Small intestine (tissue), 7 donors: ENCODE measurements at regions not wholly inside any gene's neighbourhood (a gene's known extent, or its start where the extent isn't known, plus 50 kb on each side); places are given as distances from the start of the nearest gene placed in this dataset.

Experiments
- DNase-seq, 2 donors: peaks; one replicate each; pipeline versions ENCODE4 v3.0.0 to v3.0.0-alpha.2; 2013
- FAIRE-seq: peaks from 2 replicates; lab custom pipeline; 2012; peaks lifted over from hg19 to GRCh38; lab: Jason Lieb, UNC
- H3K27ac ChIP-seq, 3 donors: one replicate each; pipeline ENCODE4 v1.5.1; 2013; ENCODE audit warnings: low read length in 2 of 3, mild to moderate bottlenecking in 2 of 3, control low read depth in 1 of 3, inconsistent platforms in 1 of 3, low read depth in 1 of 3, moderate library complexity in 1 of 3
- H3K27me3 ChIP-seq, 3 donors: one replicate each; pipeline ENCODE4 v1.6.1; 2013; ENCODE audit warnings: low read length in 3 of 3, inconsistent platforms in 1 of 3; ENCODE audit not compliant: control insufficient read depth in 3 of 3, insufficient read depth in 3 of 3
- H3K36me3 ChIP-seq, 3 donors: one replicate each; pipeline ENCODE4 v1.6.1; 2013; ENCODE audit warnings: low read length in 3 of 3, inconsistent platforms in 1 of 3, low read depth in 1 of 3, mild to moderate bottlenecking in 1 of 3, moderate library complexity in 1 of 3; ENCODE audit not compliant: control insufficient read depth in 3 of 3, insufficient read depth in 2 of 3
- H3K4me1 ChIP-seq, 3 donors: one replicate each; pipeline ENCODE4 v1.6.1; 2013; ENCODE audit warnings: low read length in 2 of 3, inconsistent platforms in 1 of 3, low read depth in 1 of 3, mild to moderate bottlenecking in 1 of 3, moderate library complexity in 1 of 3; ENCODE audit not compliant: control insufficient read depth in 3 of 3, insufficient read depth in 2 of 3
- H3K4me3 ChIP-seq, 3 donors: one replicate each; pipeline ENCODE4 v1.5.1; 2013; ENCODE audit warnings: low read length in 3 of 3, control low read depth in 1 of 3, inconsistent platforms in 1 of 3, low read depth in 1 of 3, mild to moderate bottlenecking in 1 of 3, moderate library complexity in 1 of 3
- H3K9me3 ChIP-seq, 2 donors: one replicate each; pipeline ENCODE4 v1.6.1; 2013; ENCODE audit warnings: low read depth in 1 of 2, low read length in 1 of 2; ENCODE audit not compliant: control insufficient read depth in 2 of 2, insufficient read depth in 1 of 2
- WGBS, 3 donors: extraction: QIAGEN DNeasy Blood & Tissue Kit; methylation state at CpG; one replicate each; pipeline ENCODE4 v1.1.7; 2013; 5-methylcytosine and 5-hydroxymethylcytosine counted together
- donor health status: healthy with polysubstance abuse.
- donor health status: control.
- donor health status: control.
- donor health status: Bipolar disorder and iron deficiency.
- donor health status: healthy.

DNA sequence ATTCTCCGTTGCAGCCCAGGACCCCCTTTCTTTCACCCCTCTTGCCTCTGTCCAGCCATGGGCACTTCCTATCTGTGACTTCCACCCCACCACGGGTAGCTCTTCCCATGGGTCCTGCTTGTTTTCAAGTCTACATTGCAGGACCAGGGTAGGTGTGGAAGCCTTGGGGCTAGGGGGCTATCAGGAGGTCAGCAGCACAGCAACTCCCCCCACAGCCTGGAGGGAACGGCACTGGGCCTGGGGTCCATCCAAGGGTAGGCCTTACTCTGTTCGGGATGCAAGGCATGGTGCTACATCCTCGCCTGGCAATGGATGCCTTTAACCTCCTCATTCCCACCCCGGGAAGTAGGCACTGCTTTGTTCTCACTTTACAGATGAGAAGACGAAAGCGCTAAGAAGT is 109.3 kb downstream of the IRX5 start:
- Histone ChIP-seq H3K27ac (no peak overlapping the region), H3K27me3 (peaks cover 0 to 5% (median 0%) of the 10 kb centered on the region in 3 donors), H3K36me3 (no peaks in the 10 kb centered on the region), H3K4me1 (no peaks in the 10 kb centered on the region), H3K4me3 (no peak overlapping the region), H3K9me3 (no peaks in the 10 kb centered on the region)
- FAIRE-seq (no peak), DNase-seq (no peak)
- WGBS, 3 donors = 81 to 85% (median 82%) methylated on average over 8 of the region's 8 CpGs

DNA sequence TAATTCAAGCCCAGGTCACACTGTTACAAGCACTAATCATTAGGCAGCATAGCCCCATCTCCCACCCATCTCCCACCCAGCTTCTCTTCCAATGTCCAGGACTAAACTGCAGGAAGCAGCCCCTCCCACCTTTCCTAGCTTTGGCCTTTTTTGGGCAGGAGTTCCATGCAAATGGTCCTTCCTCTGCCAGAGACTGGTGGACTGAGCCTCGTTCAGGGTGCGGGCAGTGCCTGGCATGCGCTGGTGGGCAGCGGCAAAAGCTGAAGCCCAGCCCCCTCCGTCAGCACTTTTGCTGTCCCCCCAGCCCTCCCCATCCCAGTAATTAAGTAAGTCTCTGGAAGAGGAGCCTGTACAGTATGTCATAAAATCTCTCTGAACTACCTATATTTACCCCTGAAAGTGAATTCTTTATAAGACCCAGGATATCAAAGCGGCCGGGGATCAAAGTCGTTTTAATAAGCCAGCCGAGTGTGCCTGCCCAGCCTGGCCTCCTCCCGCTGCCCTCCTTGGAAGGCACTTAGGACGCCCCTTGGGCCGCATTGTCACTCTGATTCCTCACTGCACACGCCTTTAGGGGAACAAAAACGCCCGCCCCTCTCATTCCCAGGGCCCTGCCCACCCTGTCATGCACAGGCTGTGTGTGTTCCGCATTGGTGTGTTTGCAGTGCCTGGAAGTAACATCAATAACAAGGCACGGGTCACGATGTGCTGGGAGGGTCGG is 109.9 kb downstream of the IRX5 start:
- Histone ChIP-seq H3K36me3 (no peaks in the 10 kb centered on the region), H3K27ac (no peak overlapping the region), H3K4me1 (no peaks in the 10 kb centered on the region), H3K27me3 (peaks cover 0 to 5% (median 0%) of the 10 kb centered on the region in 3 donors), H3K4me3 (no peak overlapping the region), H3K9me3 (no peaks in the 10 kb centered on the region)
- FAIRE-seq (no peak), DNase-seq (no peak)
- 30 to 75% (median 43%) methylated on average over 19 of the region's 19 CpGs for WGBS, 3 donors

DNA sequence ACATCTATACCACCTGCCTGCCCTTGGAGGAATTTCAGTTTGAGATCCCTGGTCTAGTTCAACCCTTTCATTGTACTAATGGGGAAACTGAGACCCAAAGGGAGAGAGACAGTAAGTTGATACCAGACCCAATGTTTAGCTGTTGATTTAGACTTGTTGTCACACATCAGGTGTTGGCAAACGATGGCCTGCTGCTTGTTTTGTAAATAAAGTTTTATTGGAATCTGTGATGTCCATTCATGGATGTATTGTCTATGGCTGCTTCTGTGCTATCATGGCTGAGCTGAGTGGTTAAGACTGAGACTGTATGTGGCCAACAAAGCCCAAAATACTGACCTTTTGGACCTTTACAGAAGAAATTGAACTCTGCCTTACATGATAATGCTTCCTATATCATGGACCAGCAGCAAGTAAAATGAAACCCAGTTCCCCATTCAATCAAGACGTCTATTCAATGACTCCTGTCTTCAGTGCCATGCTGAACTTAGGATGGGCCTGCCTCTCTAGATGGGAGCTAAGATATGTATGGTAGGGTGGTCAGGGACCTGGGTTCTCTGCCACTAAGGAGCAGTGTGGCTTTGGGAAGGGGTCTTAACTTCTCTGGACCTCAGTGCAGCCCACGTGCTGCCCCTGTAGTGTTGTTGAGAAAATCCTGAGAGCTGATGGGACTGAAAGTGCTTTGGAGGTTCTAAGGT is 111.0 kb downstream of the IRX5 start:
- Histone ChIP-seq H3K27ac (no peak overlapping the region), H3K36me3 (no peaks in the 10 kb centered on the region), H3K4me1 (no peaks in the 10 kb centered on the region), H3K9me3 (no peaks in the 10 kb centered on the region), H3K4me3 (no peak overlapping the region), H3K27me3 (peaks cover 0 to 5% (median 0%) of the 10 kb centered on the region in 3 donors)
- FAIRE-seq (no peak), DNase-seq (no peak)
- 54 to 71% (median 62%) methylated on average over 3 of the region's 3 CpGs for WGBS, 3 donors

DNA sequence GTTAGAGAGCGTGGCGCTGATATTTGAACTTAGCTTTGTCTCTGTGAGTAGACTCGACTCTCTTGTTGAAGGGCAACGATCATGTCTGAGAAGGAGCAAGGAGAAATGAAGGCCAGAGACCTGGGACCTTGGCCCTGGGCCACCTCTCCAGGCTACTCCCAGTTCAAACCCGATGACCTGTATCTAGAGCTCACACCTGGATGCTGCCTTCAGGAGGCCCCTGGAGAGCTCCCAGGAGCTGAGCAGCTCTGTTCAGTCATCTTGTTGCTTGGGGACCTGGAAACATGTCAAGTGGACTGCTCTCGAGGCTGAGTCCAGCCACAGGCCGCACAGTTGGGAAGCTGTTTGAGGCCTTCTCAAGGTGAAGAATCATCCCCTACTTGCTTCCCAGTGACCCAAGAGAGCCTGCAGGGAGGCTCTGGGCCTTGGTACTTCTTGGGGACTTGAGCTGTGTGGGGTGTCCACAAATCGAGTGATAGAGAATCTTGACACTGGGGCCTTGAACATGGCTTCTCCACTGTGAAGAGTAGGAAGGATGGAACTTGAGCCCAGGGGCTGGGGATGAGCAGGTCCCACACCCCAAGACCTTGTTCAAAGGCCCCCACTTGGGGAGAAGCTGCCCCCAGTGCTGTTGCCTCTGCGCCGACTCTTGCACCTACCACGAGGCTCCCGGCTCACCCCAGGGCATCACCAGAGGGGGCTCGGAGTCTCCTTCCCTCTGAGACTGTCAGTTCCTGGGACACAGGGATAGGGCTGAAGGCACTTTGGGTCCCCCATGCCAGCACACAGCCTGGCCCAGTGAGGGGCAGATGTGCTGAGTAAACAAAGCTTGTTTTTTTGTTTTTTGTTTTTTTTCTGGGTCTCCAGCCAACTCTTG is 112.1 kb downstream of the IRX5 start:
- H3K4me3 ChIP-seq = no peak overlapping the region
- FAIRE-seq = no peak
- no peaks in the 10 kb centered on the region for H3K36me3 ChIP-seq
- peaks cover 0 to 5% (median under 1%) of the 10 kb centered on the region in 3 donors for H3K27me3 ChIP-seq
- 82 to 87% (median 85%) methylated on average over 13 of the region's 13 CpGs for WGBS, 3 donors
- DNase-seq = no peak
- H3K4me1 ChIP-seq = no peaks in the 10 kb centered on the region
- H3K27ac ChIP-seq = no peak overlapping the region
- H3K9me3 ChIP-seq = no peaks in the 10 kb centered on the region

DNA sequence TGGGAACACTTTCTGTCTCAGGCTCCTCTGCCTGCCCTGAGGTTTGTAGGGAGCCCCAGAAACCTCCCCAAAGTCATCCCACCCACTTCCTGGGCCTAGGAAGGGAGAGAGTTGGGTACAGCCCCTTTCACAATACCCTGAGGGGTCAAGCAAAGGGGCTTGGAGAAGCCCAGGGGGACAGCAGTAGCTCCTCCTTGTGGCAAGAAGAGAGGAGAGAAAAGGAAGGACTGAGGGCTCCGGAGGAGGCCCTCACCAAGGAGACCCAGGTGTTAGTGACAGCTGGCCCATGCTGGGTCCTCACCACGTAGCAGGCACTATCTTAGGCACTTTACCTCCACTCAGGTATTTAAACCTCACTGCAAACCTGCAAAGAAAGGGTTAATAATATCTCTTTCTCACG is 112.8 kb downstream of the IRX5 start:
- 40 to 46% (median 43%) methylated on average over 3 of the region's 3 CpGs for WGBS, 3 donors
- H3K27ac ChIP-seq = no peak overlapping the region
- DNase-seq = no peak
- no peaks in the 10 kb centered on the region for H3K36me3 ChIP-seq
- no peaks in the 10 kb centered on the region for H3K4me1 ChIP-seq
- peaks cover 0 to 5% (median 3%) of the 10 kb centered on the region in 3 donors for H3K27me3 ChIP-seq
- FAIRE-seq = no peak
- no peak overlapping the region for H3K4me3 ChIP-seq
- no peaks in the 10 kb centered on the region for H3K9me3 ChIP-seq

DNA sequence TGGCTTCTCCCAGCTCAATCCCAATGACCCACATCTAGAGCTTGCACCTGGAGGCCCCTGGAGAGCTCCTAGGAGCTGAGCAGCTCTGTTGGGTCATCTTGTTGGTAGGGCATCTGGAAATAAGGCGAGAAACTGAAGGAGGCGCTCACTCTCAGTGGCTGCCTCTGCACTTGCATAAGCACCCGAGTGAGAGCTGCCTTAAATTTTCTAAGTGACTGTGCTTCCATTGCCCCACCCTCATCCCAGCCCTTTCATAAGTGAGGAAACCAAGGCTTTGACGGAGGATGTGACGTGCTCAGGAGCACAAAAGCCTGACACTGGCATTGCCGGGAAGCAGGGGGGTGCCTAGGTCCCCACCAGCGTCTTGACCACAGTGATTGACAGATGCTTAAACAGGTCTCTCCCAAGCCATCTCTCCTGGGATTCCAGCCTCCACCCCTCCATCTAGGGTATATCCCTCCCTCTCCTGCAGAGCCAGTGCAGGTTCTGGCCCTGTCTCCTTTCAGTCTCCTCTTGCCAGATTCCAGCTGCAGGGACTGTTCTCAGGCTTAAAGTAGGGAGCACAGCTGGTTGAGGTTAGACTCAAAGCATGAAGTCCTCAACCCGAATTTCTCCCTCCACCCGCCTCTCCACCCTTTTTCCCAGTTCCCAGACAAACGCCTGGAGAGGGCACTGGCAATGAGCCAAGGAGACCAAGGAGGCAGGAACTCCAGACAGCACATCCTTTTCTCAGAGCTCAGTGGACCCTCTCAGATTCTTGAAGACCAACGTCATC is 113.7 kb downstream of the IRX5 start:
- Histone ChIP-seq H3K36me3 (no peaks in the 10 kb centered on the region), H3K27me3 (peaks cover 0 to 5% (median 3%) of the 10 kb centered on the region in 3 donors), H3K27ac (no peak overlapping the region), H3K4me1 (no peaks in the 10 kb centered on the region), H3K9me3 (no peaks in the 10 kb centered on the region), H3K4me3 (no peak overlapping the region)
- 52 to 56% (median 53%) methylated on average over 11 of the region's 11 CpGs for WGBS, 3 donors
- FAIRE-seq (no peak), DNase-seq (no peak)

DNA sequence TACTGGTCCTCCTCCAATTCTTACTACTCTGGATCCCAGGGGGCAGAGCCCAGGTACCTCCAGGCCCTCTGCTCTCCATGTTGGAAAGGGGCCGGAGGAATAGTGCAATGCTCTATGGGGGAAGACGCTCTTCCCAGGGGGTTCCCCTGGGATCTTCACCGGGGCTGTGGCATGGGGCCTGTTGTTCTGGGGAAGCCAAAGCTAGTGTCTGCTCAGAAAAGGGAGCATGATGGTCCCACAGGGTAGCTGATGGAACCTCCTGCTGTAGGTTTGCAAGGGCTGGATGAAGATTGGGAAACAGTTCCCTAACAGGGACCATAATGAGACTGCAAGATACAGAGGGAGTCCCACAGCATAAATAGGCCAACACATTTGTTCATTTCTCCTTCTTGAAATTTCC is 114.7 kb downstream of the IRX5 start:
- WGBS, 3 donors = 31 to 75% (median 53%) methylated on average over 3 of the region's 3 CpGs
- peak in 1 of 2 donors; percentile 10 for DNase-seq
- Histone ChIP-seq H3K4me1 (no peaks in the 10 kb centered on the region), H3K36me3 (no peaks in the 10 kb centered on the region), H3K4me3 (no peak overlapping the region), H3K27ac (no peak overlapping the region), H3K27me3 (peaks cover 0 to 5% (median 3%) of the 10 kb centered on the region in 3 donors), H3K9me3 (no peaks in the 10 kb centered on the region)
- no peak for FAIRE-seq
